ENCODE measurements at regions not wholly inside any gene's neighbourhood (a gene's known extent, or its start where the extent isn't known, plus 50 kb on each side); places are given as distances from the start of the nearest gene placed in this dataset.

DNA sequence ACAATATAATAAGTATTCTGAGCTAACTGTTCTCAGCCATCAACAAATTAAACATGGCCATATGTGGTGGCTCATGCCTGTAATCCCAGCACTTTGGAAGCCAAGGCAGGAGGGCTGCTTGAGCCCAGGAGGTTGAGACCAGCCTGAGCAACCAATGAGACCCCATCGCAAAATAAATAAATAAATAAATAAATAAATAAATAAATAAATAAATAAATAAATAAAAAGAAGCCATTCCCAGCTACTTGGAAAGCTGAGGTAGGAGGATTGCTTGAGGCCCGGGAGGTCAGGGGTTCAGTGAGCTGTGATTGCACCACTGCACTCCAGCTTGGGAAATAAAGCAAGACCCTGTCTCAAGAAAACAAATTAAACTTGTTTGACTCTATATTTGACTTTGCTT is 1256.4 kb downstream of the EFNA5 start:
- Histone ChIP-seq H3K4me2 (no peak overlapping the region), H3K9me3 (no peaks in the 10 kb centered on the region), H3K36me3 (replicated peaks in 1 of 2; ENCODE audit: control insufficient read depth in 1 of 2, insufficient read depth in 2 of 2, low read length in 1 of 2) (no peaks in the 10 kb centered on the region), H3K4me3 (ENCODE audit: low read depth in 2 of 2, low read length in 1 of 2) (no peak overlapping the region), H3K9ac (no peak overlapping the region), H4K20me1 (ENCODE audit: insufficient read depth) (no peaks in the 10 kb centered on the region), H3K27me3 (ENCODE audit: insufficient read depth) (no peaks in the 10 kb centered on the region), H2AFZ (ENCODE audit: low read depth) (no peak overlapping the region), H3K9me2 (no peaks in the 10 kb centered on the region), H3K79me2 (ENCODE audit: insufficient read depth) (no peaks in the 10 kb centered on the region), H3F3A (replicated peaks; ENCODE audit: insufficient read depth) (no peaks in the 10 kb centered on the region), H3K4me1 (ENCODE audit: control insufficient read depth in 1 of 2, insufficient read depth in 2 of 2, low read depth in 1 of 2, low read length in 1 of 2) (no peaks in the 10 kb centered on the region), H3K27ac (ENCODE audit: low read depth in 2 of 2, low read length in 1 of 2) (no peak overlapping the region)
- WGBS (ENCODE audit: low lambda C conversion rate), result 94% methylated on average over 2 of the region's 2 CpGs
- ChIA-PET POLR2A (no interaction called here), CTCF (no interaction called here)
- no peak for DNase-seq
- TF ChIP-seq SIN3A (IDR thresholded peaks at IDR 0.05; ENCODE audit: borderline replicate concordance, low read depth, low read length) (no peak), FOXJ3 (CRISPR knock-in tag; IDR thresholded peaks at IDR 0.05) (no peak), GABPA (IDR thresholded peaks at IDR 0.05; ENCODE audit: low read depth) (no peak), FOSL2 (IDR thresholded peaks at IDR 0.05; ENCODE audit: borderline replicate concordance, low read depth) (no peak), TAF1 (IDR thresholded peaks at IDR 0.05; ENCODE audit: borderline replicate concordance, low read depth, low read length) (no peak), MXI1 (IDR thresholded peaks at IDR 0.05; ENCODE audit: low read depth, low read length) (no peak), RAD21 (IDR thresholded peaks at IDR 0.05; ENCODE audit: low read length) (no peak), TEAD4 (IDR thresholded peaks at IDR 0.05; ENCODE audit: borderline replicate concordance, insufficient read depth) (no peak), EZH2phosphoT487 (IDR thresholded peaks at IDR 0.05; ENCODE audit: borderline replicate concordance, low read depth) (no peak), GATA2 (CRISPR knock-in tag; IDR thresholded peaks at IDR 0.05) (no peak), RXRA (IDR thresholded peaks at IDR 0.05; ENCODE audit: borderline replicate concordance, low read depth) (no peak), SMC3 (IDR thresholded peaks at IDR 0.05; ENCODE audit: low read depth, low read length) (no peak)
- TF ChIP-seq, protein P1, sequence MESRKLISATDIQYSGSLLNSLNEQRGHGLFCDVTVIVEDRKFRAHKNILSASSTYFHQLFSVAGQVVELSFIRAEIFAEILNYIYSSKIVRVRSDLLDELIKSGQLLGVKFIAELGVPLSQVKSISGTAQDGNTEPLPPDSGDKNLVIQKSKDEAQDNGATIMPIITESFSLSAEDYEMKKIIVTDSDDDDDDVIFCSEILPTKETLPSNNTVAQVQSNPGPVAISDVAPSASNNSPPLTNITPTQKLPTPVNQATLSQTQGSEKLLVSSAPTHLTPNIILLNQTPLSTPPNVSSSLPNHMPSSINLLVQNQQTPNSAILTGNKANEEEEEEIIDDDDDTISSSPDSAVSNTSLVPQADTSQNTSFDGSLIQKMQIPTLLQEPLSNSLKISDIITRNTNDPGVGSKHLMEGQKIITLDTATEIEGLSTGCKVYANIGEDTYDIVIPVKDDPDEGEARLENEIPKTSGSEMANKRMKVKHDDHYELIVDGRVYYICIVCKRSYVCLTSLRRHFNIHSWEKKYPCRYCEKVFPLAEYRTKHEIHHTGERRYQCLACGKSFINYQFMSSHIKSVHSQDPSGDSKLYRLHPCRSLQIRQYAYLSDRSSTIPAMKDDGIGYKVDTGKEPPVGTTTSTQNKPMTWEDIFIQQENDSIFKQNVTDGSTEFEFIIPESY (IDR thresholded peaks at IDR 0.05; ENCODE audit: borderline replicate concordance, low read depth), result no peak
- TF ChIP-seq, protein P2, sequence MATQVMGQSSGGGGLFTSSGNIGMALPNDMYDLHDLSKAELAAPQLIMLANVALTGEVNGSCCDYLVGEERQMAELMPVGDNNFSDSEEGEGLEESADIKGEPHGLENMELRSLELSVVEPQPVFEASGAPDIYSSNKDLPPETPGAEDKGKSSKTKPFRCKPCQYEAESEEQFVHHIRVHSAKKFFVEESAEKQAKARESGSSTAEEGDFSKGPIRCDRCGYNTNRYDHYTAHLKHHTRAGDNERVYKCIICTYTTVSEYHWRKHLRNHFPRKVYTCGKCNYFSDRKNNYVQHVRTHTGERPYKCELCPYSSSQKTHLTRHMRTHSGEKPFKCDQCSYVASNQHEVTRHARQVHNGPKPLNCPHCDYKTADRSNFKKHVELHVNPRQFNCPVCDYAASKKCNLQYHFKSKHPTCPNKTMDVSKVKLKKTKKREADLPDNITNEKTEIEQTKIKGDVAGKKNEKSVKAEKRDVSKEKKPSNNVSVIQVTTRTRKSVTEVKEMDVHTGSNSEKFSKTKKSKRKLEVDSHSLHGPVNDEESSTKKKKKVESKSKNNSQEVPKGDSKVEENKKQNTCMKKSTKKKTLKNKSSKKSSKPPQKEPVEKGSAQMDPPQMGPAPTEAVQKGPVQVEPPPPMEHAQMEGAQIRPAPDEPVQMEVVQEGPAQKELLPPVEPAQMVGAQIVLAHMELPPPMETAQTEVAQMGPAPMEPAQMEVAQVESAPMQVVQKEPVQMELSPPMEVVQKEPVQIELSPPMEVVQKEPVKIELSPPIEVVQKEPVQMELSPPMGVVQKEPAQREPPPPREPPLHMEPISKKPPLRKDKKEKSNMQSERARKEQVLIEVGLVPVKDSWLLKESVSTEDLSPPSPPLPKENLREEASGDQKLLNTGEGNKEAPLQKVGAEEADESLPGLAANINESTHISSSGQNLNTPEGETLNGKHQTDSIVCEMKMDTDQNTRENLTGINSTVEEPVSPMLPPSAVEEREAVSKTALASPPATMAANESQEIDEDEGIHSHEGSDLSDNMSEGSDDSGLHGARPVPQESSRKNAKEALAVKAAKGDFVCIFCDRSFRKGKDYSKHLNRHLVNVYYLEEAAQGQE (IDR thresholded peaks at IDR 0.05; ENCODE audit: low read depth, low read length), result no peak
- TF ChIP-seq, protein P3, sequence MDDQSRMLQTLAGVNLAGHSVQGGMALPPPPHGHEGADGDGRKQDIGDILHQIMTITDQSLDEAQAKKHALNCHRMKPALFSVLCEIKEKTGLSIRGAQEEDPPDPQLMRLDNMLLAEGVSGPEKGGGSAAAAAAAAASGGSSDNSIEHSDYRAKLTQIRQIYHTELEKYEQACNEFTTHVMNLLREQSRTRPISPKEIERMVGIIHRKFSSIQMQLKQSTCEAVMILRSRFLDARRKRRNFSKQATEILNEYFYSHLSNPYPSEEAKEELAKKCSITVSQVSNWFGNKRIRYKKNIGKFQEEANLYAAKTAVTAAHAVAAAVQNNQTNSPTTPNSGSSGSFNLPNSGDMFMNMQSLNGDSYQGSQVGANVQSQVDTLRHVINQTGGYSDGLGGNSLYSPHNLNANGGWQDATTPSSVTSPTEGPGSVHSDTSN (IDR thresholded peaks at IDR 0.05), result no peak
- TF ChIP-seq, protein P4, sequence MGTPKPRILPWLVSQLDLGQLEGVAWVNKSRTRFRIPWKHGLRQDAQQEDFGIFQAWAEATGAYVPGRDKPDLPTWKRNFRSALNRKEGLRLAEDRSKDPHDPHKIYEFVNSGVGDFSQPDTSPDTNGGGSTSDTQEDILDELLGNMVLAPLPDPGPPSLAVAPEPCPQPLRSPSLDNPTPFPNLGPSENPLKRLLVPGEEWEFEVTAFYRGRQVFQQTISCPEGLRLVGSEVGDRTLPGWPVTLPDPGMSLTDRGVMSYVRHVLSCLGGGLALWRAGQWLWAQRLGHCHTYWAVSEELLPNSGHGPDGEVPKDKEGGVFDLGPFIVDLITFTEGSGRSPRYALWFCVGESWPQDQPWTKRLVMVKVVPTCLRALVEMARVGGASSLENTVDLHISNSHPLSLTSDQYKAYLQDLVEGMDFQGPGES (IDR thresholded peaks at IDR 0.05; ENCODE audit: low read depth, low read length), result no peak
